Left ventricle myocardium inferior (tissue), 1 donor: ENCODE measurements at regions not wholly inside any gene's neighbourhood (a gene's known extent, or its start where the extent isn't known, plus 50 kb on each side); places are given as distances from the start of the nearest gene placed in this dataset.
"Not testable (repeated sequence)": the region's sequence is repeated elsewhere in the genome, so short reads cannot be mapped to it uniquely, and the experiment has no call there.

Experiments
- DNase-seq: peaks from one replicate; pipeline ENCODE4 v3.0.0-alpha.2; 2020
- H3K27ac ChIP-seq: fragments of 200-600 bp; replicated peaks from 2 replicates; pipeline ENCODE4 v1.8.0; 2021
- H3K27me3 ChIP-seq: fragments of 200-600 bp; 2 replicates; pipeline ENCODE4 v1.8.0; 2021; ENCODE audit warnings: low read depth
- H3K36me3 ChIP-seq: fragments of 200-600 bp; 2 replicates; pipeline ENCODE4 v1.8.0; 2021
- H3K4me1 ChIP-seq: fragments of 200-600 bp; 2 replicates; pipeline ENCODE4 v1.8.0; 2021
- H3K4me3 ChIP-seq: fragments of 200-600 bp; 2 replicates; pipeline ENCODE4 v1.8.0; 2021; ENCODE audit warnings: mild to moderate bottlenecking, moderate library complexity
- H3K9me3 ChIP-seq: fragments of 200-600 bp; replicated peaks from 2 replicates; pipeline ENCODE4 v1.8.0; 2021
- intact Hi-C: fragments of 100-400 bp; cut with micrococcal nuclease; formaldehyde crosslinking; loops from one replicate; pipeline ENCODE4 v1.11.0; 2022
- TF ChIP-seq, protein P1 (sequence below): fragments of 200-600 bp; IDR thresholded peaks from 2 replicates; pipeline ENCODE4 v1.8.0; 2021; ENCODE audit warnings: antibody characterized with exemption, mild to moderate bottlenecking, borderline replicate concordance
- donor health status: DM: no; HTN: yes; CAD: no; lungs with severe emphysema.

DNA sequence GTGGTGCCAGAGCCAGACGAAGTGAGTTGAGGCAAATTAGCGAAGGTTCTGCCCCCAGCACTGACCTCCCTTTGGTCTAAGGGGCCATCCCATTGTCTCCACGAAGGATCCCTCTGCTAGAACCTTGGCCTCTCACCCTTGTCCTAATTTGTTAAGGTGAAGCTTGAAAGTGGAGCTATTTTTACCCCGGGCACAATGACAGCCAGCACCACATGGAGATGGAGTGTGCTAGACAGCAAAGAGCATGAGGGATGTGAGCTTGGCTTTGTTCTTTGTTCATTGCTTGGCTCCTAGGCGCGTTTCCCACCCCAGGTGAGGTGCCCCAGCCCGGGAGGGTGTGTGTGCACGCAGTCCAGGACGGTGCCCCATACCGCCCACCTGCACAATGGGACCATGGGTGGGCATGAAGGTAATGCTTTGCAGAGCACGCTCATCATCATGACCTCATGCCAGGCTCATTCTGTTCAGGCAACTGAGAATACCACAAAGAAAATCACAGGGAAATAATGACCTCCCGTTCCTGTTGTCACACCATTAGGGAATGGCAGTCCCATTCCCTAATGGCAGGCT is 361.0 kb upstream of the FZD8 start:
- TF ChIP-seq, protein P1, sequence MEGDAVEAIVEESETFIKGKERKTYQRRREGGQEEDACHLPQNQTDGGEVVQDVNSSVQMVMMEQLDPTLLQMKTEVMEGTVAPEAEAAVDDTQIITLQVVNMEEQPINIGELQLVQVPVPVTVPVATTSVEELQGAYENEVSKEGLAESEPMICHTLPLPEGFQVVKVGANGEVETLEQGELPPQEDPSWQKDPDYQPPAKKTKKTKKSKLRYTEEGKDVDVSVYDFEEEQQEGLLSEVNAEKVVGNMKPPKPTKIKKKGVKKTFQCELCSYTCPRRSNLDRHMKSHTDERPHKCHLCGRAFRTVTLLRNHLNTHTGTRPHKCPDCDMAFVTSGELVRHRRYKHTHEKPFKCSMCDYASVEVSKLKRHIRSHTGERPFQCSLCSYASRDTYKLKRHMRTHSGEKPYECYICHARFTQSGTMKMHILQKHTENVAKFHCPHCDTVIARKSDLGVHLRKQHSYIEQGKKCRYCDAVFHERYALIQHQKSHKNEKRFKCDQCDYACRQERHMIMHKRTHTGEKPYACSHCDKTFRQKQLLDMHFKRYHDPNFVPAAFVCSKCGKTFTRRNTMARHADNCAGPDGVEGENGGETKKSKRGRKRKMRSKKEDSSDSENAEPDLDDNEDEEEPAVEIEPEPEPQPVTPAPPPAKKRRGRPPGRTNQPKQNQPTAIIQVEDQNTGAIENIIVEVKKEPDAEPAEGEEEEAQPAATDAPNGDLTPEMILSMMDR: no peak
- H3K9me3 ChIP-seq: peaks cover 11% of the 10 kb centered on the region
- H3K4me1 ChIP-seq: peaks cover 11% of the 10 kb centered on the region
- peak; percentile 13 for DNase-seq
- intact Hi-C loops: no loop called here
- no peaks in the 10 kb centered on the region for H3K27me3 ChIP-seq
- no peak overlapping the region for H3K4me3 ChIP-seq
- H3K27ac ChIP-seq: no peak overlapping the region
- H3K36me3 ChIP-seq: no peaks in the 10 kb centered on the region

DNA sequence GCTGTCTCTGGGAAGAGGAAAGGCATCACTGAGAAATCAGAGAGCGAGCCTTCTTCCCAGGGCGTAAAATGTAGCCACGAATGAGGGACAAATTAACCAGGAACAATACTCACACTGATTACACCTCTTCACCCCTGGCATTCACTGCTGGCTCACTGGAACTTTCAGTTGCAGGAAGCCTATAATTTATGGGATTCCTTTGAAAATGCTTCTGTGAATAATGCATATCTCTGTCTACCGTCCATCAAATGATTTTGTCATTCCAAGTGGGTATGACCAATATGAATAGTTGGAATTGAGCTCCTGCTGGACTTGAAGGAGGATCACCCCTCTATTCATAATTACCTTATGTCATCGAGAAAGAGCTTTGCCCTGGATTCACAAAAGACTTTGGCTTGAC is 360.3 kb upstream of the FZD8 start:
- H3K27ac ChIP-seq: no peak overlapping the region
- no peak overlapping the region for H3K4me3 ChIP-seq
- no peaks in the 10 kb centered on the region for H3K27me3 ChIP-seq
- no peak for DNase-seq
- no peaks in the 10 kb centered on the region for H3K36me3 ChIP-seq
- intact Hi-C loops: no loop called here
- H3K9me3 ChIP-seq: peaks cover 11% of the 10 kb centered on the region
- TF ChIP-seq, protein P1: no peak
- peaks cover 11% of the 10 kb centered on the region for H3K4me1 ChIP-seq

DNA sequence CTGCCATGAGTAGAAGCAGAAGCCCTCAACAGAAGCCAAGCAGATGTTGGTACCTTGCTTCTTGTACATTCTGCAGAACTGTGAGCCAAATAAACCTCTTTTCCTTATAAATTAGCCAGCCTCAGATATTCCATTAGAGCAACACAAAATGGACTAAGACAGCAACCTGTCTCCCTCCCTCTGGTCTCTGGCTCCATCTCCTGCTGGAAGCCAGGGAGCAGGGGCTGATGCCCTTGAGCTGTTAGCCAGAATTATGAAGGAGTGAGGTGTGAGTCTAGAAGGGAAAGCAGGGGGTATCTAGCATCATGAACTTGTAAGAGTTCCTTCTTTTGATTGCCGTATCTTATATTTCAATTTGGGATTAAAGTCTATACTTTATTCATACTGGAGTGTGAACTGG is 358.7 kb upstream of the FZD8 start:
- H3K4me1 ChIP-seq: peaks cover 11% of the 10 kb centered on the region
- H3K9me3 ChIP-seq: peaks cover 11% of the 10 kb centered on the region
- H3K27ac ChIP-seq, H3K4me3 ChIP-seq, H3K36me3 ChIP-seq, intact Hi-C loops, DNase-seq, H3K27me3 ChIP-seq: not testable (repeated sequence)
- TF ChIP-seq, protein P1: peak; percentile 33

DNA sequence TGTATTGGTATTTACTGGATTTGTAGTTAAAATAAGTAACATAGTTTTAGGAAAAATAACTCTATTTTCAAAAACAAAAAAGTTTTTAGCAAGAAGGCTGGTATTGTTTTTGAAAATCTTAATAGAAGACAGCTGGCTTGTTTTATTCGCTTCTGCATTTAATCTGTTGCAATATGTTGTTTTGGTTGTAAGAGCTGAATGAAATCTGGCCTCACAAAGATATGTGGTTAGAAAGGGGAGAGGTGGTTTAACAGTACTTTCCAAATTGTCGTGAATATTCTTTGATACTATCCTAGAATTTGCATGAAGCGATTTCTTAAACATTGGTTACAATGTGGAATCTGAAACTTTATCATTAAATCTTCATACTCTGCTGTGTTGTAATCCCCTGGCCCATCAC is 355.9 kb upstream of the FZD8 start:
- Histone ChIP-seq H3K9me3 (peaks cover 11% of the 10 kb centered on the region), H3K4me3 (no peak overlapping the region), H3K4me1 (peaks cover 7% of the 10 kb centered on the region), H3K36me3 (no peaks in the 10 kb centered on the region), H3K27ac (no peak overlapping the region), H3K27me3 (no peaks in the 10 kb centered on the region)
- TF ChIP-seq, protein P1: no peak
- intact Hi-C loops: no loop called here
- DNase-seq: no peak

DNA sequence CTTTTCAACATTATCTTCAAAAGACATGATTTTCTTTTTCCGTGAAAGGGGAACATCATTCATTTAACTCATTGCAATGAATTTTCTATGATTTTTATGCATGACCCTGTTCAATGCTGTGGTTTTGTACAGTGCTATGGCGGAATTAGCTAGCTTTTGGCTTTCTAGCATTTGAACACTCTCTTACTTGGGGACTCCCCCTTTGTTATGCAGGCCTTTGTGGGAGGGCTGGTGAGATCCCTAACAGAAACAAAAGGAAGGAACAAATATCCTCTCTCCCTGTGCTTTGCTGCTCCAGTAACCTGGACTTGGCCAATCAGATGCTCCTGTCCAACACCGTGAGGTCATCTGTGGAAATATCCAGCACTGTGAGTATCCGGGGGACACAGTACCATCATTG is 353.4 kb upstream of the FZD8 start:
- peaks cover 20% of the 10 kb centered on the region for H3K4me1 ChIP-seq
- DNase-seq: no peak
- intact Hi-C loops: no loop called here
- TF ChIP-seq, protein P1: no peak
- no peak overlapping the region for H3K27ac ChIP-seq
- H3K9me3 ChIP-seq: peaks cover under 1% of the 10 kb centered on the region
- no peaks in the 10 kb centered on the region for H3K27me3 ChIP-seq
- H3K4me3 ChIP-seq: no peak overlapping the region
- no peaks in the 10 kb centered on the region for H3K36me3 ChIP-seq
